Thoracic aorta (tissue), 2 donors: ENCODE measurements at regions not wholly inside any gene's neighbourhood (a gene's known extent, or its start where the extent isn't known, plus 50 kb on each side); places are given as distances from the start of the nearest gene placed in this dataset.

Experiments used
- ATAC-seq: fragments of 150-250 bp; one replicate; pipeline ENCODE4 v1.8.0; 2017; ENCODE audit warnings: low read depth; ENCODE audit not compliant: insufficient number of reproducible peaks, low FRiP score
- DNase-seq: peaks from one replicate; pipeline ENCODE4 v3.0.0-alpha.2; 2020; ENCODE audit warnings: low spot score
- H3K27ac ChIP-seq, 2 donors: fragments of 200-600 bp; sonication (generic); 1 replicate in 1 of 2; 2 replicates in 1 of 2; pipeline ENCODE4 v1.5.1; 2016; ENCODE audit warnings: mild to moderate bottlenecking in 2 of 2, moderate library complexity in 2 of 2
- H3K27me3 ChIP-seq: fragments of 200-600 bp; sonication (generic); replicated peaks from 2 replicates; pipeline ENCODE4 v1.6.0; 2016; ENCODE audit warnings: mild to moderate bottlenecking; ENCODE audit not compliant: insufficient read depth
- H3K36me3 ChIP-seq: fragments of 200-600 bp; sonication (generic); one replicate; pipeline ENCODE4 v1.5.1; 2016
- H3K4me1 ChIP-seq, 2 donors: fragments of 200-600 bp; sonication (generic); 1 replicate in 1 of 2; 2 replicates in 1 of 2; pipeline versions ENCODE4 v1.5.1 to v1.6.0; 2016; ENCODE audit warnings: low read depth in 2 of 2, mild to moderate bottlenecking in 1 of 2; ENCODE audit not compliant: control insufficient read depth in 1 of 2
- H3K4me3 ChIP-seq: fragments of 200-600 bp; sonication (generic); 2 replicates; pipeline ENCODE4 v1.5.1; 2016; ENCODE audit warnings: mild to moderate bottlenecking
- H3K9me3 ChIP-seq: fragments of 200-600 bp; sonication (generic); 2 replicates; pipeline ENCODE4 v1.5.1; 2016
- TF ChIP-seq, protein P1 (sequence below): fragments of 200-600 bp; sonication (generic); IDR thresholded peaks from one replicate; pipeline ENCODE4 v1.5.1; 2019; ENCODE audit warnings: antibody characterized with exemption

DNA sequence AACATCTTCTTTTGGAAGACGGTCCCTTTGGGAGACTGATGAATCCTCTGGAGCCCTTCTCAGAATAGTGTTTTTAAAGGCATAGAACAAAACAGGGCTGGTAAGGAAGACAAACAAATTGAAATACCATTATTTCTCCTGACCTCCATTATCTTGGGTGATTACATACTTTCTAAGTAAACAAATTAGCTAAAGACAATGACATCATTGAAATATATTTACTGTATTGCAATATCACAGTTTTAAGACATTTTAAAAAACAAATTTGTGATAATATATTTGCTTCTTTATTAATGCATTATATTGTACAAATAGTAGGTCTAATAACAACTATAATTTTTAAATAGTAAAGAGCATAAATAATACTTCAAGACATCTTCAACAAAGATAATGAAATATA, 152.2 kb upstream of the CDK1 start:
- no peaks in the 10 kb centered on the region for H3K4me1 ChIP-seq

DNA sequence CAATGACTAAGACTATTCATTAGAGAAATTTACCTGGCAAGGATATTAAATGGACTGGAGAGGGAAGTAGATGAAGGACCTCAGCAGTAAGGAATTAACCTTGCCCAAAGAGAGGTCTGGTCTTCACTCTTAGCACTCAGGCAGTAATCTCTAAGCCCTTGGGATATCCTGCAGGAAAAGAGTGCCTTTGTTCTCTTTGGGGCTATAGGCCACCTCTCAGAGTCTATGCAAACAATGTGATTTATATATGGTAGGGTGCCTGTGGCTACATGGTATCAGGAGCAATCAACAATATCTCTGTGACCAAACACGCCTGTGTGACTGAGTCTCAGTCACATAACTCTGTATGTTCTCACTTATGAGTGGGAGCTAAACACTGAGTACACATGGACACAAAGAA, 154.7 kb upstream of the CDK1 start:
- no peak for DNase-seq
- TF ChIP-seq, protein P1, sequence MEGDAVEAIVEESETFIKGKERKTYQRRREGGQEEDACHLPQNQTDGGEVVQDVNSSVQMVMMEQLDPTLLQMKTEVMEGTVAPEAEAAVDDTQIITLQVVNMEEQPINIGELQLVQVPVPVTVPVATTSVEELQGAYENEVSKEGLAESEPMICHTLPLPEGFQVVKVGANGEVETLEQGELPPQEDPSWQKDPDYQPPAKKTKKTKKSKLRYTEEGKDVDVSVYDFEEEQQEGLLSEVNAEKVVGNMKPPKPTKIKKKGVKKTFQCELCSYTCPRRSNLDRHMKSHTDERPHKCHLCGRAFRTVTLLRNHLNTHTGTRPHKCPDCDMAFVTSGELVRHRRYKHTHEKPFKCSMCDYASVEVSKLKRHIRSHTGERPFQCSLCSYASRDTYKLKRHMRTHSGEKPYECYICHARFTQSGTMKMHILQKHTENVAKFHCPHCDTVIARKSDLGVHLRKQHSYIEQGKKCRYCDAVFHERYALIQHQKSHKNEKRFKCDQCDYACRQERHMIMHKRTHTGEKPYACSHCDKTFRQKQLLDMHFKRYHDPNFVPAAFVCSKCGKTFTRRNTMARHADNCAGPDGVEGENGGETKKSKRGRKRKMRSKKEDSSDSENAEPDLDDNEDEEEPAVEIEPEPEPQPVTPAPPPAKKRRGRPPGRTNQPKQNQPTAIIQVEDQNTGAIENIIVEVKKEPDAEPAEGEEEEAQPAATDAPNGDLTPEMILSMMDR = no peak
- no peaks in the 10 kb centered on the region for H3K27me3 ChIP-seq
- H3K4me3 ChIP-seq = no peak overlapping the region
- H3K4me1 ChIP-seq = no peaks in the 10 kb centered on the region
- no peaks in the 10 kb centered on the region for H3K36me3 ChIP-seq
- no peaks in the 10 kb centered on the region for H3K9me3 ChIP-seq
- ATAC-seq = no peak
- no peak overlapping the region for H3K27ac ChIP-seq

More for the DNA sequence above, 152.2 kb upstream of the CDK1 start:
- DNase-seq = no peak
- Histone ChIP-seq H3K36me3 (no peaks in the 10 kb centered on the region), H3K4me3 (no peak overlapping the region), H3K9me3 (no peaks in the 10 kb centered on the region), H3K27ac (no peak overlapping the region), H3K27me3 (no peaks in the 10 kb centered on the region)
- no peak for ATAC-seq
- TF ChIP-seq, protein P1 = no peak

DNA sequence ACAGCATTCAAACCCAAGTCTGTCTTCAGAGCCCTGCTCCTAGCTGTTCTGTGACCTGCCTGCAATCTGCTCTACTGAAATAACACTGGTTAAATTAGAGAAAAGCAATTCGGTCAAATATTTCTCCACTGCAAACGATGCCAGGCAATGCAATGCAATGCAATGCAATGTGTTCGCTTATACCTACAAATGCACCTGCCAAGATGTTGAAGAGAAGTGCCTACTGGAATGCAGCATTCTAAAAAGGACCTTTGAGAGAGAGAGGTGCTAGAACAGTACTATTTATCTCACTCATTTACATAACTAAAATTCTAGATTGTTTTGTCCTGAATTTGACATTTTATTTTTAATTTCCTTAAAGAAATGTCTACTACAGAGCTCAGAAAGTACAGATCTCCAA, 157.3 kb upstream of the CDK1 start:
- no peak overlapping the region for H3K4me3 ChIP-seq
- TF ChIP-seq, protein P1 = no peak
- no peak for DNase-seq
- no peaks in the 10 kb centered on the region for H3K27me3 ChIP-seq
- H3K4me1 ChIP-seq = no peaks in the 10 kb centered on the region
- no peak overlapping the region for H3K27ac ChIP-seq
- no peaks in the 10 kb centered on the region for H3K36me3 ChIP-seq
- no peak for ATAC-seq
- H3K9me3 ChIP-seq = no peaks in the 10 kb centered on the region

DNA sequence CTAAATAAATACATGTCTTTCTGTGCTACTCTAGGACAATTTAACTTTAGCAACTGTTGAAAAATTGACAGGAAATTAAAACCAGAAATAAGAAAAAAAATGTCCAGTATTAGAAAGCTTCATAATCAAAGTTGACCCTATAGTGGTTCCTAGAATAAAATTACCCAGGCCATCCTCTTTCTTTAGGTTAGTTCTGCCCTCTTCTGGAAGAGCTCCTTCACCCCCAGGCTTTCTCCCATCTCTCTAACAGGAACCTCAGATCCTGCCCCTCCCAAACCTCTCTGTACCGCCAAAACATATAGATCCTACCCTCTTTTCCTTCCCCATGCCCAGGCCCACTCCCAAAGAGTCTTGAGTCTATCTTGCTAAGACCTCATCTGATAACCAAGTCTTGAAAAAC, 159.4 kb upstream of the CDK1 start:
- DNase-seq (no peak), ATAC-seq (no peak)
- Histone ChIP-seq H3K9me3 (no peaks in the 10 kb centered on the region), H3K4me1 (no peaks in the 10 kb centered on the region), H3K4me3 (no peak overlapping the region), H3K36me3 (no peaks in the 10 kb centered on the region), H3K27ac (no peak overlapping the region), H3K27me3 (no peaks in the 10 kb centered on the region)
- TF ChIP-seq, protein P1 = no peak

DNA sequence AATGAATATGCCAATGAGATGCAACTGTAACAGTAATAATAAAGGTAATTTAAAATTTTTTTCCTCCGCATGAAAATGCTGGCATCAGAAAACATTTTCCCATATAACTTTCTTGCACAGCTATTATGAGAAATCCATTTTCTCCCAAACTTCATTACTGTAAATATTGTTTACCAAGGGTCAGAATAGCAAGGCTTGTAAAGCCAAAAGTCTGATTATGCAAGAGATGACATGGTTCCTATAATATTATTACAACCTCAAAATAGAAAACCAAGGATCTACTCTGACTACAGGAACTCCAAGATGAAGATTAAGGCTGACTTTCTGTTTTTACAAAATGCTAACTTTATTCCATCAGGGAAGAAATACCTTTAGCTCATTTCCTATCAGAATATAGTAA, 162.7 kb upstream of the CDK1 start:
- Histone ChIP-seq H3K4me3 (no peak overlapping the region), H3K27ac (no peak overlapping the region), H3K9me3 (no peaks in the 10 kb centered on the region), H3K4me1 (no peaks in the 10 kb centered on the region), H3K27me3 (no peaks in the 10 kb centered on the region), H3K36me3 (no peaks in the 10 kb centered on the region)
- ATAC-seq = no peak
- TF ChIP-seq, protein P1 = no peak
- DNase-seq = no peak
